ENCODE measurements at regions not wholly inside any gene's neighbourhood (a gene's known extent, or its start where the extent isn't known, plus 50 kb on each side); places are given as distances from the start of the nearest gene placed in this dataset.

- Mint-ChIP-seq H3K27ac (no peak overlapping the region), H3K27me3 (peaks cover 49% of the 10 kb centered on the region), H3K9me3 (ENCODE audit: insufficient read depth) (no peaks in the 10 kb centered on the region), H3K4me1 (no peaks in the 10 kb centered on the region), H3K4me3 (no peak overlapping the region)
- no peaks in the 10 kb centered on the region for H3K36me3 ChIP-seq (replicated peaks in 1 of 2; ENCODE audit: control extremely low read depth in 1 of 2, control insufficient read depth in 1 of 2, extremely low read depth in 1 of 2, insufficient read depth in 2 of 2, low read length in 1 of 2)
- CTCF ChIA-PET = no interaction called here
- TF ChIP-seq CTCF (IDR thresholded peaks at IDR 0.05) = no peak
- no peak for TF ChIP-seq EZH2 (IDR thresholded peaks at IDR 0.05; ENCODE audit: borderline replicate concordance, insufficient read depth, low read depth, low read length, poor library complexity, severe bottlenecking)
- POLR2A ChIA-PET = no interaction called here
- no peaks in the 10 kb centered on the region for H4K20me1 ChIP-seq (ENCODE audit: control insufficient read depth, insufficient read depth, low read length, poor library complexity, severe bottlenecking)
- intact Hi-C loops (cut with micrococcal nuclease) = no loop called here
- ATAC-seq (ENCODE audit: low read depth) (no peak), DNase-seq (no peak)
- no peaks in the 10 kb centered on the region for H3K79me2 ChIP-seq (ENCODE audit: control insufficient read depth, insufficient read depth, low read length)
- no peak overlapping the region for H3K4me3 ChIP-seq (ENCODE audit: control extremely low read depth in 1 of 5, extremely low read depth in 1 of 5, insufficient read depth in 1 of 5, low read depth in 2 of 5, low read length in 4 of 5)
- no peak overlapping the region for H2AFZ ChIP-seq (ENCODE audit: insufficient read depth, low read depth, low read length, poor library complexity, severe bottlenecking)
- H3K27ac ChIP-seq (ENCODE audit: low read length in 2 of 2) = no peak overlapping the region
- H3K9ac ChIP-seq (ENCODE audit: low read length) = no peak overlapping the region
- no peaks in the 10 kb centered on the region for H3K4me1 ChIP-seq (ENCODE audit: control insufficient read depth in 2 of 2, insufficient read depth in 2 of 2, low read length in 2 of 2)
- H3K9me3 ChIP-seq (ENCODE audit: control extremely low read depth in 1 of 3, control insufficient read depth in 2 of 3, insufficient read depth in 1 of 3, low read length in 2 of 3) = no peaks in the 10 kb centered on the region
- no peak overlapping the region for H3K4me2 ChIP-seq (replicated peaks; ENCODE audit: low read depth, low read length, poor library complexity, severe bottlenecking)
- peaks cover 0 to 10% (median 0%) of the 10 kb centered on the region in 4 experiments for H3K27me3 ChIP-seq (replicated peaks in 1 of 4; ENCODE audit: control extremely low read depth in 1 of 4, control insufficient read depth in 3 of 4, insufficient read depth in 4 of 4, low read length in 3 of 4)
Measured at GRCh38 chr3:150309257-150309542, 98.9 kb upstream of the TSC22D2 start.

- H3K27me3 ChIP-seq (replicated peaks in 1 of 4; ENCODE audit: control extremely low read depth in 1 of 4, control insufficient read depth in 3 of 4, insufficient read depth in 4 of 4, low read length in 3 of 4) = peaks cover 0 to 10% (median 0%) of the 10 kb centered on the region in 4 experiments
- intact Hi-C loops (cut with micrococcal nuclease) = no loop called here
- H4K20me1 ChIP-seq (ENCODE audit: control insufficient read depth, insufficient read depth, low read length, poor library complexity, severe bottlenecking) = no peaks in the 10 kb centered on the region
- H3K9me3 Mint-ChIP-seq (ENCODE audit: insufficient read depth) = no peaks in the 10 kb centered on the region
- H3K9ac ChIP-seq (ENCODE audit: low read length) = no peak overlapping the region
- DNase-seq (no peak), ATAC-seq (ENCODE audit: low read depth) (no peak)
- H3K4me3 ChIP-seq (ENCODE audit: control extremely low read depth in 1 of 5, extremely low read depth in 1 of 5, insufficient read depth in 1 of 5, low read depth in 2 of 5, low read length in 4 of 5) = no peak overlapping the region
- no peaks in the 10 kb centered on the region for H3K79me2 ChIP-seq (ENCODE audit: control insufficient read depth, insufficient read depth, low read length)
- H3K4me2 ChIP-seq (replicated peaks; ENCODE audit: low read depth, low read length, poor library complexity, severe bottlenecking) = no peak overlapping the region
- H3K27ac Mint-ChIP-seq = no peak overlapping the region
- H3K9me3 ChIP-seq (ENCODE audit: control extremely low read depth in 1 of 3, control insufficient read depth in 2 of 3, insufficient read depth in 1 of 3, low read length in 2 of 3) = no peaks in the 10 kb centered on the region
- ChIA-PET CTCF (no interaction called here), POLR2A (no interaction called here)
- no peaks in the 10 kb centered on the region for H3K4me1 ChIP-seq (ENCODE audit: control insufficient read depth in 2 of 2, insufficient read depth in 2 of 2, low read length in 2 of 2)
- H3K4me1 Mint-ChIP-seq = no peaks in the 10 kb centered on the region
- H2AFZ ChIP-seq (ENCODE audit: insufficient read depth, low read depth, low read length, poor library complexity, severe bottlenecking) = no peak overlapping the region
- H3K27me3 Mint-ChIP-seq = peaks cover 51% of the 10 kb centered on the region
- no peak overlapping the region for H3K27ac ChIP-seq (ENCODE audit: low read length in 2 of 2)
- H3K4me3 Mint-ChIP-seq = no peak overlapping the region
- 95% methylated on average over 10 of the region's 12 CpGs for WGBS (ENCODE audit: insufficient coverage)
- TF ChIP-seq CTCF (IDR thresholded peaks at IDR 0.05) (no peak), EZH2 (IDR thresholded peaks at IDR 0.05; ENCODE audit: borderline replicate concordance, insufficient read depth, low read depth, low read length, poor library complexity, severe bottlenecking) (no peak)
- no peaks in the 10 kb centered on the region for H3K36me3 ChIP-seq (replicated peaks in 1 of 2; ENCODE audit: control extremely low read depth in 1 of 2, control insufficient read depth in 1 of 2, extremely low read depth in 1 of 2, insufficient read depth in 2 of 2, low read length in 1 of 2)
Measured at GRCh38 chr3:150308481-150309256, 99.4 kb upstream of the TSC22D2 start.
